Fibroblast of lung (primary cell): ENCODE measurements at regions not wholly inside any gene's neighbourhood (a gene's known extent, or its start where the extent isn't known, plus 50 kb on each side); places are given as distances from the start of the nearest gene placed in this dataset.

Experiments
- DNase-seq, 2 donors: peaks; one replicate each; pipeline versions ENCODE4 v3.0.0 to v3.0.0-alpha.2; 2010; ENCODE audit warnings: low read depth in 2 of 2
- H2AFZ ChIP-seq: 2 replicates; pipeline ENCODE4 v1.5.1; 2012; ENCODE audit warnings: low read length, control low read depth, inconsistent platforms
- H3K27ac ChIP-seq: 2 replicates; pipeline ENCODE4 v1.5.1; 2011; ENCODE audit warnings: low read length, control low read depth; ENCODE audit not compliant: insufficient read depth
- H3K27me3 ChIP-seq: 2 replicates; pipeline ENCODE4 v1.5.1; 2011; ENCODE audit warnings: mild to moderate bottlenecking, low read length; ENCODE audit not compliant: control insufficient read depth, insufficient read depth
- H3K36me3 ChIP-seq: 2 replicates; pipeline ENCODE4 v1.5.1; 2011; ENCODE audit warnings: low read length; ENCODE audit not compliant: control insufficient read depth, insufficient read depth
- H3K4me1 ChIP-seq: 2 replicates; pipeline ENCODE4 v1.5.1; 2011; ENCODE audit warnings: low read length; ENCODE audit not compliant: control insufficient read depth, insufficient read depth; ENCODE audit errors: extremely low read depth
- H3K4me2 ChIP-seq: 2 replicates; pipeline ENCODE4 v1.5.1; 2011; ENCODE audit warnings: low read length, control low read depth; ENCODE audit not compliant: insufficient read depth; ENCODE audit errors: extremely low read depth
- H3K4me3 ChIP-seq, 4 experiments: fragments of 200-600 bp in 1 of 4; sonication (generic) in 1 of 4; replicated peaks in 1 of 4; 2 replicates each; pipeline ENCODE4 v1.5.1; 2011 to 2016; ENCODE audit warnings: low read length in 4 of 4, low read depth in 3 of 4, mild to moderate bottlenecking in 3 of 4, control low read depth in 2 of 4, inconsistent platforms in 1 of 4, mixed read lengths in 1 of 4; ENCODE audit not compliant: insufficient read depth in 1 of 4; ENCODE audit errors: control extremely low read depth in 1 of 4
- H3K79me2 ChIP-seq: 2 replicates; pipeline ENCODE4 v1.5.1; 2012; ENCODE audit warnings: mild to moderate bottlenecking, low read length, inconsistent platforms; ENCODE audit not compliant: control insufficient read depth, insufficient read depth
- H3K9ac ChIP-seq: 2 replicates; pipeline ENCODE4 v1.5.1; 2011; ENCODE audit warnings: mild to moderate bottlenecking, low read length, control low read depth; ENCODE audit not compliant: insufficient read depth
- H3K9me3 ChIP-seq: 2 replicates; pipeline ENCODE4 v1.5.1; 2012; ENCODE audit warnings: low read depth, low read length; ENCODE audit not compliant: control insufficient read depth, insufficient read depth
- H4K20me1 ChIP-seq: 2 replicates; pipeline ENCODE4 v1.5.1; 2011; ENCODE audit warnings: low read length; ENCODE audit not compliant: control insufficient read depth, insufficient read depth; ENCODE audit errors: extremely low read depth
- CTCF ChIP-seq, 2 donors: IDR thresholded peaks in 1 of 2; conservative IDR thresholded peaks in 1 of 2; 1 replicate in 1 of 2; 2 replicates in 1 of 2; pipeline ENCODE4 v1.5.1; 2011 to 2012; ENCODE audit warnings: low read length in 2 of 2, control low read depth in 1 of 2, inconsistent platforms in 1 of 2, low read depth in 1 of 2, mild to moderate bottlenecking in 1 of 2
- EZH2 ChIP-seq: IDR thresholded peaks from 2 replicates; pipeline ENCODE4 v1.5.1; 2012; ENCODE audit warnings: low read length, control low read depth, mild to moderate bottlenecking; ENCODE audit errors: missing control alignments

DNA sequence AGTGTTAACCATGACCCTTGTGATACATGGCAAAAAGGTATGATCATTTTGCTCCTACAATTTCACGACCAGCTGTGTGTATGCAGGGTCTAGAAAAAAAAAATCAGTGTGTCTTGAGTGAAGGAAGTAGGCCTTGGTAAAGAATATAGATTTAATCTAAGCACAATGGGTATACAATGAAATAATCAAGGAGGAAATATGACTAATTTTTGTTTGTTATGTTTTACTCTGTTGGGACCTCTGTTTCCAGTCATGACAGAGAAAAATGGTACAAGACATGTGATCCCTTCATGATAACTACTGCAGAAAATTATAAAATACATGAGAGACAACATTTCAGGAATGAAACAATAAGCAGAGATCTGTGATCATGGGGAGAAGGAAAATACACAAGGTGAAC, 835.5 kb downstream of the PDHA2 start:
- Histone ChIP-seq H3K4me1 (no peaks in the 10 kb centered on the region), H2AFZ (no peak overlapping the region), H3K9me3 (no peaks in the 10 kb centered on the region), H3K4me2 (no peak overlapping the region), H3K36me3 (no peaks in the 10 kb centered on the region), H3K27ac (no peak overlapping the region), H3K27me3 (no peaks in the 10 kb centered on the region), H3K4me3 (no peak overlapping the region), H3K79me2 (no peaks in the 10 kb centered on the region), H3K9ac (no peak overlapping the region), H4K20me1 (no peaks in the 10 kb centered on the region)
- DNase-seq, result no peak
- no peak for TF ChIP-seq CTCF (conservative IDR thresholded peaks at IDR 0.05 in 1 of 2, IDR thresholded peaks at IDR 0.05 in 1 of 2; ENCODE audit: low read depth in 1 of 2, low read length in 2 of 2)

DNA sequence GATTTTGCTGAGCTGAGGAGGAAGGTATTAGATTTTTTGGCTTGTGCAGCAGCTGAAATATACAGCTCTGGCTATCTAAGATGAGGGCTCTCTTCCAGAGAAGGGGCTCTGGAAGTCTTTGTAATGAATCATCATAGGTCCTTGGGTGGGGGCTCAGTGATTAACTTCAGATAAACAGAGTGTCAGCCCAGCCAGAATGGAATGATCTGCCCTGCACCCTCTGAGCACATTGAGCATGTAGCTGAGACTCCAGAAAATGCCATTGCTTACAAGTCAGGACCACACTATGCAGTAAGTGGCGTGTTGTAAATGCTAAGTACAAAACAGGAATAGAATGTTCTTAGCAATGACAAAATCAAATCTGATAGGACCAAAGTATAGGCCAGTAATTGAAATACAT, 836.0 kb downstream of the PDHA2 start:
- H3K27me3 ChIP-seq, result no peaks in the 10 kb centered on the region
- H2AFZ ChIP-seq, result no peak overlapping the region
- H3K79me2 ChIP-seq, result no peaks in the 10 kb centered on the region
- peak in 1 of 2 donors; percentile 84 for DNase-seq
- H3K36me3 ChIP-seq, result no peaks in the 10 kb centered on the region
- no peak overlapping the region for H3K4me3 ChIP-seq
- TF ChIP-seq EZH2, result no peak
- TF ChIP-seq CTCF (conservative IDR thresholded peaks at IDR 0.05 in 1 of 2, IDR thresholded peaks at IDR 0.05 in 1 of 2; ENCODE audit: low read depth in 1 of 2, low read length in 2 of 2), result no peak
- H3K4me2 ChIP-seq, result no peak overlapping the region
- no peak overlapping the region for H3K9ac ChIP-seq
- no peaks in the 10 kb centered on the region for H3K4me1 ChIP-seq
- H4K20me1 ChIP-seq, result no peaks in the 10 kb centered on the region
- H3K27ac ChIP-seq, result no peak overlapping the region
- no peaks in the 10 kb centered on the region for H3K9me3 ChIP-seq

- Histone ChIP-seq H2AFZ (no peak overlapping the region), H3K36me3 (no peaks in the 10 kb centered on the region), H3K27me3 (no peaks in the 10 kb centered on the region), H3K27ac (no peak overlapping the region), H4K20me1 (no peaks in the 10 kb centered on the region), H3K4me3 (no peak overlapping the region), H3K9me3 (no peaks in the 10 kb centered on the region), H3K4me2 (no peak overlapping the region), H3K9ac (no peak overlapping the region), H3K79me2 (no peaks in the 10 kb centered on the region), H3K4me1 (no peaks in the 10 kb centered on the region)
- no peak for DNase-seq
- no peak for TF ChIP-seq CTCF (conservative IDR thresholded peaks at IDR 0.05 in 1 of 2, IDR thresholded peaks at IDR 0.05 in 1 of 2; ENCODE audit: low read depth in 1 of 2, low read length in 2 of 2)
- TF ChIP-seq EZH2, result no peak
Measured at GRCh38 chr4:96676754-96677435, 837.0 kb downstream of the PDHA2 start.
